H4 (cell line): ENCODE measurements at regions not wholly inside any gene's neighbourhood (a gene's known extent, or its start where the extent isn't known, plus 50 kb on each side); places are given as distances from the start of the nearest gene placed in this dataset.
"Not testable (repeated sequence)": the region's sequence is repeated elsewhere in the genome, so short reads cannot be mapped to it uniquely, and the experiment has no call there.

Experiments
- DNase-seq: peaks from one replicate; pipeline ENCODE4 v3.0.0-alpha.2; 2015; ENCODE audit warnings: low spot score

DNA sequence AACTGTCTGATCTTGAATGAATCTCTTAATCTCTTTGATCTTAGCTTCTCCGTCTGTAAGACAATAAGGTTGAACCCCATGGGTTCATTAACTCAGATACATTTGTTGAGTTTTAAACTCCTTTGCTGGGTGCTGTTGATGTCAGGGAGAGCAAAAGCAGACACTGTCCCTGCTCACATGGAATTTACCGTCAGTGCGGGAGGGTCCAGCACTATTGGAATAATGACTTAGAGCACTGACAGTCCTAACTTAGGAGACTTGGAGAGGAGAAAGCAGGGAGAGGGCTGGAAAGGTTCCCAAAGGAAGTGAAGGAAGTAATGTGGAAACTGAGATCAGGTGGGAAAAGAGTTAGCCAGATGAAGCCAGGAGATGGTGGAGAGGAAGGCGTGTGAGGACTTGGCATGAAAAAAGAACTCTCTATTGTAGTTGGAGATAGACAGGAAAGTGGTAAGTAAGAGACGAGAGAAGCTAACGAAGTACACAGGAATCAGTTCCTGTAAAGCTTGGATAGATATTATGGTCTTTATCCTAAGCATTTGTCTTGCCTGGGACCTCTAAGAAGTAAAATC lies 141.4 kb upstream of the SERTAD2 start:
- DNase-seq, result no peak

DNA sequence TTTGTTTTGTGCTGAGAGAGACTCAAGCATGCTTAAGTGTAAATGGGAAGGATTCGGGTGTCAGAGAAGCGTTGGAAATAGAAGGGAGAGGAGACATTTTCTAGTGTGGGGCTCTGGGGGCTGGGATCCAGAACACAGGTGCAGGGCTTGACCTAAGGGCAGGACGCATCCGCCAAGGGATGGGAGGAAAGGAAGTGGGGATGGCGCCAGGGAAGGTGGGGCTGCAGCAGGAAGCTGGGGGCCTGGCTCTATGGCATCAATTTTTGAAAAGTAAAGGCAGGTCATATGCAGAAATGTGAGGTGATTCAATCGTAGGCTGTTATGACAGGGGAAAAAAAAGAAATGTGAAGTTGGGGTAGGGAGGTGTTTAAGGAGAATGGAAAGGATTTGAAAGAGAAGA lies 143.2 kb upstream of the SERTAD2 start:
- DNase-seq, result no peak

DNA sequence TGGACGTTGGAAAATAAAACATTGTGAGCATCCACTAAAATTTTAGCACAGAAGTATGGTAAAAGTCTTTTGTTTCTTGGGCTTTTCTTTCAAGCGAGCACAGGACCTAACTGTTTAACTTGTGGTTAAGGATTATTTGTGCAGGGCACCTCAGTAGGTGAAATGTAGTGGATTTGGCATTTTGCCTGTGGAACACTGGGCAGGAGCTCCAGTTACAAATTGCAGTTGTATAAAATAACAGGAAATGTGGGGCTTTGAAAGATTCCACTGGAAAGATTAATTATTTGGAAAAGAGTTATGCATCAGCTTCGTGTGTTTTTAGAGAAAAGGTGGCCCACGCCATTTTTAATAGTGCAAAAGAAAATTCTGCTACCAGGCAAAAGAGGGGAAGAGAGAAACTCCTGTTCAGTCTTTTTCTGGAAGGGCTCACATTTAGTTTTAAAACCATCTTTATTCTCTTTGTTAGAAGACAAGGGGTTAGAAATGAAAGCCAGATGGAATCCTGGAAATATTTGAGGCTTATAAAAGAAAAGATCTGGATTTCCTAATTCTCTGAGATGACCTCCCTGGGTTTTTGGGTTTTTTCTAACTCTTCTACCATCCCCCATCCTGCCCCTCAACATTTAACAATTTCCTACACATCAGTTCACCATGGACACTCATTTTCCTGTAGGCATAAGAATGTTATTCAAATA lies 144.3 kb upstream of the SERTAD2 start:
- DNase-seq, result peak; percentile 90

DNA sequence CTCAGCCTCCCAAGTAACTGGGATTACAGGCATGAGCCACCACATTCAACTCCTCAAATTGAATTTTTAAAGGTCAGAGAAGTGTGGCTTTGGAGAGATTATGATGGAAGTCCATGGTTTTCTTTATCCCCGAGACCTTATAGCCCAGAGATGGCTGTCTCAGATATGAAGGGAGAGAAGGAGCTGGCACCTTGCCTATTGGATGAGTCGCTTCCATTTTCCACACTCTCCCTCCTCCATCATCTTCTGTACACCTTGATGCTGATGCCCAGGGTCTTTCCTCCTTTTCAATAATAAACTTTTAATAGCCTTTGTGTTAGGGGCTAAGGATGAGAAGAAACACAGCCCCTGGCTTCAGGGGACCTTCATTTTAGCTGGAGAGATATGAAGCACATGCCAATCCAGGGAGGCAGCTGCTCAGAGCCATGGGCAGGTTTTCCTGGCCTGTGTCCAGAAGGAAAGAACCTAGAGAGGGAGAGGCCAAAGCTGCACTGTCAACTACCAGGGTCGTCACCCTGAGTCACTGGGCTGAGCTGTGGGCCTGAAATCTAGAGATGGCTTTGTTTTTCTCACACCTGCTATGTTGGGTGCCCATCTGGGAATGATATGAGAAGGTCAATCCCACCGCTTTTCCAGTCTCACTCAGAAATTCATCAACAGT lies 146.0 kb upstream of the SERTAD2 start:
- DNase-seq, result no peak

DNA sequence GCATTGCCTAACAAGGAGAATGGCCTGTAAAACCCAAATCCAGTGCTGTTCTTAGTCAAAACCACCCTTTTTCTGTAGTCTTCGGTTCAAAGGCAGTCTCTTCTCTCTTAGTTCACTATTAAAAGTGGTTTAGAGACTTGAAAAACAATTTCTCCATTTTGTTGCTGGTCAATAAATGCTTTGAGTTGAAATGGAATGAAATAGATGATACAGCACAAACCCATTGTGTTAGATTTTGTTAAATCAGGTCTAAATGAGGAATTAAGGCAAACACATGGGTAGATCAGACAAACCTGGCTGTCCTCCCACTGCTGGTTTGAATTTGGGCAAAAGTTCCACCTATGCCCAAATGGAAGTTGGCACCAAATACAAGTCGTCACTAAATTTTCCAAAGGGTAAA lies 150.1 kb upstream of the SERTAD2 start:
- DNase-seq, result no peak

DNA sequence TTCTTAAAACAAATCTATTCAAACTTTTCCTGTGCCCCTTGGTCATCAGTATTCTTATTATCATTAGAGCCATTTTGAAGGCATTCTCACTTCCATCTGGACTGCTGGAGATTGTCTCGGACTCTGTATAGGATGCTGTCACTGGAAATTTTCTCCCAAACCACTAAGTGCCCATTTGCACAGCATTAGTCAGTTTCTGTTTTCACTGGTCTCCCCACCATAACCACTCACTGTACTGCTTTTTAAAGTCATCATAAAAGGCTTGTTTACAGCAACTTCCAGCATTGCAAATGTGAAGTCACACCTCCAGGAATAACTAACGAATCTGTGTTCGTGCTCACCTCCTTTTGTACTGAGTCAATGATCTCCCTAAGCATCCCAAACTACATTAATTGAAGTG lies 150.9 kb upstream of the SERTAD2 start:
- DNase-seq, result peak; percentile 48

DNA sequence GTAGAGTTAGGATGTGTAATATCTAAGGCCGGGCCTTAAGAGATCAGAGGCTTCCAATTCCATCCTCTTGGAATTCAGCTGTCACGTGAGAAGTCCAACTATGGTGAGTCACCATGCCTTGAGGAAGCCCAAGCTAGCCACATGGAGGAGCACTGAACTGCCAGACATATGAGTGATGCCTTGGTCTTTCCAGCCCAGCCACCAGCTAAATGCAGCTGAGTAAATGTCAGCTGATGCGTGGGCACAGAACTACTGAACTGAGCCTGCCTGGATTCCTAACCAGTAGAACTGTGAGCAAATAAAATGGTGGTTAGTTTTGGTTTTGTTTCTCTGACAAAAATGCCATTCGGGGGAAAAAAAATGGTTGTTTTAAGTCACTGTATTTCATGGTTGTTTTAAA lies 153.7 kb upstream of the SERTAD2 start:
- peak; percentile 97 for DNase-seq

DNA sequence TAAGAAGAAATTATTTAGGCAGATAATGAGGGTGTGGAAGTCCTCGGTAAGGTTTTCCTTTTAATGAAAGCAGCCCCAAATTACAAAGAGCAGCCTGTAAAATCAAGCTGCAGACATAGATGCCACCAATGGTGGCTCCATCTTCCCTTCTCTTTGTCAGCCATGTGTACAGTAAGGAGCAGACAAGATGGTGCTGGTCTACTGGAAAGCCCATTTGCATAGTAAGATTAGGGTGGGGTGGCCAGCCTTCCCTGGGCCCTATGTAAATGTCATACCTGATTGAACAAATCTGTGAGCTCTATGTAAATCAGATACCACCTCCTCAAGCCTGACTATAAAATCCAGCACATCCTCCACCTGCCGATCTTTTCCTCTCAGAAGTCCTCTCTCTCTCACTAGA lies 154.4 kb upstream of the SERTAD2 start:
- no peak for DNase-seq

DNA sequence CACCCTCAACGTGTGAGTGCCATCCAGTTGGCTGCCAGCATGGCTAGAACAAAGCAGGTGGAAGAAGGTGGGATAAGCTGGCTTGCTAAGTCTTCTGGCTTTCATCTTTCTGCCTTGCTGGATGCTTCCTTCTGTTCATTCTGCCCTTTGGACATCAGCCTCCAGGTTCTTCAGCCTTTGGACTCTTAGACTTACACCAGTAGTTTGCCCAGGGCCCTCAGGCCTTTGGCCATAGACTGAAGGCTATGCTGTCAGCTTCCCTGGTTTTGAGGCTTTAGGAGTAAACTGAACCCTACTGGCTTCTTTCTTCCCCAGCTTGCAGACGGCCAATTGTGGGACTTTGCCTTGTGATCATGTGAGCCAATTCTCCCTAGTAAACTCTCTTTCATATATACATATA lies 155.0 kb upstream of the SERTAD2 start:
- DNase-seq, result no peak

DNA sequence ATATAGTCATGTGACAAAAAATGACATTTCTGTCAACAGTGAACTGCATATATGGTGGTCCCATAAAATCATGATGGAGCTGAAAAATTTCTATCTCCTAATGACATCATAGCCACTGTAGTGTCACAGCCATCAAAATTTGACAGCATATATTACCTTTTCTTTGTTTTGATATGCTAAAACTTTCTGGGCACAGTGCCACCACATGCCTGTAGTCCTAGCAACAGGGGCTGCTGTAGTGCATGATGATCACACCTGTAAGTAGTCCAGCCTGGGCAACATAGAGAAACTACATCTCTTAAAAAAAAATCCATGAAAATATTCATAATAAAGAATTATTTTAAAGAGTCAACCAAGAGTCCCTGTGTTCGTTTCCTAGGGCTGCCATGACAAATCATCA lies 155.5 kb upstream of the SERTAD2 start:
- DNase-seq, result no peak

DNA sequence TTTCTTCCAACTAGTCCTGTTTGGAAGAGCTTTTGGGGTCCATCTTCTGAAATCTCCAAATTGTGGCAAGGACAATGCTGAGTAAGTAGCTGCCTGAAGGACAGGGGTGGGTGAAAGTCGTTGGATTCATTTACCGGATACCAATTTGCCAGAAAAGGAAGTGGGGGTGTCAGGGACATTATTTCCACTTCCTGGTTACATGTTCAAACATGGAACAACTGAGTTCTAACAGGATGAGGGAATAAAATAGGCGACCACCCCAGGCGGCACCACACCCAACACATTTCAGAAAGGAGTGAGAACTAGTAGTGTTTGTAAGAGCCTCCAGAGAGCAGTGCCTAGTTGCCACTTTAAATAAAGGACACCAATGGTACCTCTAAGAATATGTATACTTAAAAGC lies 158.6 kb upstream of the SERTAD2 start:
- no peak for DNase-seq

DNA sequence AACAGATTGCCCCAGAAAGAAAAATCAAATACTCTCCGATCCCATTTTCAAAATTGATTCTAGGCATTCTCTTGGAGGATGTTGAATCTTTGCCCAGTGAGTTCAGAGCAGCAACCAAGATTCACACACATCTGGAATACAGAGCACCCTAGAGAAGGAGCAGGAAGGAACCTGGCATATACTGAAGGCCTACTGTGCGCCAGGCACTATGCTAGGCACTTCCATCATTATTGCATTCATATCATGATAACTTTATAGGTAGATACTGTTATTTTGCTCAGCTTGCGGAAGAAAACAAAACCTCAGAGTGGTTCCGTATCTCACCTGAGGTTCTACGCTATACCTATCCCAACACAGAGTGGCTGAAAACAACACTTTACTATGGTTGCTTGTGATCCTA lies 160.3 kb upstream of the SERTAD2 start:
- no peak for DNase-seq

DNA sequence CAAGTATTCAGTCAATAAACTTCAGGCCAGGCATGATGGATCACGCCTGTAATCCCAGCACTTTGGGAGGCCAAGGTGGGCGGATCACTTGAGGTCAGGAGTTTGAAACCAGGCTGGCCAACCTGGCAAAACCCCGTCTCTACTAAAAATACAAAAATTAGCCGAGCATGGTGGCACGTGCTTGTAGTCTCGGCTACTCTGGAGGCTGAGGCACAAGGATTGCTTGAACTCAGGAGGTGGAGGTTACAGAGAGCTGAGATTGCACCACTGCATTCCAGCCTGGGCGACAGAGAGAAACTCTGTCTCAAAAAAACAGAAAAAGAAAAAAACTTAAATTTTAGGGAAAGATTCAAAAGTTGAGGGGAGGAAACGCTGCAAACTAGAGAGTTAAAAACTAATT lies 162.8 kb upstream of the SERTAD2 start:
- not testable (repeated sequence) for DNase-seq

DNA sequence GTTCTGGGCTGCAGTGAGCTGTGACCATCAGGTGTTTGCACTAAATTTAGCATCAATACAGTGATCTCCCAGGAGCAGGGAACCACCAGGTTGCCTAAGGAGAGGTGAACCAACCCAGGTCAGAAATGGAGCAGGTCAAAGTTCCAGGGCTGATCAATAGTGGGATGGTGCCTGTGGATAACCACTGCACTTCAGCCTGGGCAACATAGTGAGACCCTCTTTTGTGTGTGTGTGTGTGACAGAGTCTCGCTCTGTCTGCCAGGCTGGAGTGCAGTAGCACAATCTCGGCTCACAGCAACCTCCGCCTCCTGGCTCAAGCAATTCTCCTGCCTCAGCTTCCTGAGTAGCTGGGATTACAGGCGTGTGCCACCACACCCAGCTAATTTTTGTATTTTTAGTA lies 163.7 kb upstream of the SERTAD2 start:
- no peak for DNase-seq

DNA sequence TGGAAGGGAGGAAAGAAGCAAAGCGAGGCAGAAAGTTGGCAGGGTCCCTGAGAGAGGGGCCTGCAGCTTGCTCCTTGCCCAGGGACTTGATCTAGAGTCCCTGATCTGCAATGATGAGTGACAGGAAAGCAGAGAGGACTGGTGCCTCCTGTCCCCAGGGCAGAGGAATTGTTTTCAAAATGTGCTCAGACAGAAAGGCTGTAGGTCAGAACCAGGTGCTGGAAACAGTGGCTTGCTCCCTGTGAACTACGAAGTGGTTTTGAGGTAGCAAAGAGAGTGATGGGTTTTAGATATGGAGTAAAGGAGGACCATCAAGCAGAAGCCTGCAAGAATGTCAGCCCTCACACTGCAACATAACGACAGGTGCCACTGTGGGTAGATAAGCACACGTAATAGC lies 164.9 kb upstream of the SERTAD2 start:
- no peak for DNase-seq

DNA sequence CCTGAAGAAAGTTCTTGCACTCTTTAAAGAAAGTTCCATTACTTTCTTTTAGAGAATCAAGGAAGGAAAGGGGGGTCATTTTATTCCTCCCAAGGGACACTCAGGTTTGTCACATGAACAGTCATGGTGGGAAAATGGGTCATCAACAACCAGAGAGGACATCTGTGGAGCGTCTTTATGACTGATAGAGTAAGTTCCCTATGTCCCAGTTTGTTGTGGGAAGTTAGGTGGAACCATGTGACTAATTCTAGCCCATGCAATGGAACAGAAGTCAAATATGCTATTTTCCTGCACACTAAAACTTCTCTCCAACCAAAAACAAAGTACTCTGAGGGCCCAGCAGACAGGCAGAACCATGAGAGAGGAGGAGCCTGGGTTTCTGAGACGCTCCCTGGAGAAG lies 165.6 kb upstream of the SERTAD2 start:
- DNase-seq, result no peak

DNA sequence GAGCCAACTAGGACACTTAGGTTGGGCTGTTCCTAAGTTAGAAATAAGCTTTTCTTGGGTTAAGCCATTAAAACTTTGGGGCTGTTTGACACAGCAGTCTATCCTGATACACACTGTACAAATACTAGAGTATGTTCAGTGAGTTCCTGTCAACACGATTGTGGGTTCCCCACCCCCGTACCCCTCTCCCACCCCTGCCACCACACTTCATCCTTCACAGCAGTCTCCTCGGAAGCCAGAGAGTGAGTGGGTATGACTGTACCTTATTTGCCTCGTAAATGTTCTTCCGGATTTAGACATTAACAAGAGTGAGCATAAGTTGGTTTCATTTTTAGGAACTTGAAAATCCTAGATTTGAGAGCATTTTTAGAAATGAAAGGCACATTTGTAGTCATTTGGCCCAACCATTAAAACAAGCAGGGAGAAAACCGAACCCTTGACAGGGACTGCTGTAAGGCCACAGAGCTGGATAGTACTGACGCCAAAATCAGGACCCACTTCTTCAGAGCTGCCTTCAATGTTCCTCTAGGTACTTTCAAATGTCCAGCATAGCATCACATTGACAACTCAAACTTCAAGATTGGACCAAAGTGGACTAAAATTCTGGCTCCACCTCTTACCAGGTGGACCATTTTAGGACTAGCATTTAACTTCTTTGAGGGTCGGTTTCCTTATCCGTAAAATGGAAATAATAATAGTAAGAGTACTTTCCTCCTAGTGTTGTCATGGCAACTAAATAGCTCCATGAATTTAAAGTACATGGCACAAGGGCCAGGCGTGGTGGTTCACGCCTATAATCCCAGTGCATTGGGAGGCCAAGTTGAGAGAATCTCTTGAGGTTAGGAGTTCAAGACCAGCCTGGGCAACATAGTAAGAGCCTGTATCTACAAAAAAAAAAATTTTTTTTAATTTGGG lies 166.3 kb upstream of the SERTAD2 start:
- DNase-seq, result no peak

DNA sequence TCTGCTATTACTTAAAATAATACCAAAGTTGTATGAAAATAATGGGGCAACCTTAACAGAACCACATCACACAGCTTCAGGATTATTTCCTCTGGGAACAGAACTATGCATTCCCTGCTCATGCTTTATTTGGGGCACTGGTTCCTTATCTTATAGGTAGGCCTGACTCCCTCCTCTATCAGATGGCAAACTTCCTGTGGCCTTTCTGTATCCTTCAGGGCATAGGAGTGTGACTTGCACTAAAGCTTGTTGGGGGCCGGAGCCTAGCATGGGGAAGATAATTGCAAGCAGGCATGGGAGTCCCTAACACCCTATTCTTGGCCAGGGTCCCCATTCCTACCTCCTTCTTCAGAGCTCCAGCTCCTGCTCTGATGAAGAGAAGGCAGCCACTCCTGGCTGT lies 167.2 kb upstream of the SERTAD2 start:
- no peak for DNase-seq

DNA sequence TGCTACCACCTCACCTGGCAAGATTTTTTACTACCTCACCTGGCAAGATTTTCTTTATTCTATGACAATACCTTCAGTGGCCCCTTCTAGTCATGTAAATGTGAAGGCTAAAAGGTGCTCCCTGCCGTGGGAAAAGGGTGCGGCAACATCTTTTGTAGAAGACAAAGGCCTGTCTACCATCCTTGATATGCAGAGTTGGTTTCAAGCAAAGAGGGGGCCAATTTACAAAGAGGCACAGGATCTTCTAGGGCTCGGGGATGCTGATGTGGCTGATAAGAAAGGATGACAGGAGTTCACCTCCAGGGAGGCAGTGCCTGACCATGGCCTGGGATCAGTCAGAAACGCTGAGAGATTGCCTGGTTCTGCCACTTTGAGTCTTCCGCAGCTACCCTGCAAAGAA lies 165.4 kb upstream of the SLC1A4 start:
- DNase-seq, result no peak

DNA sequence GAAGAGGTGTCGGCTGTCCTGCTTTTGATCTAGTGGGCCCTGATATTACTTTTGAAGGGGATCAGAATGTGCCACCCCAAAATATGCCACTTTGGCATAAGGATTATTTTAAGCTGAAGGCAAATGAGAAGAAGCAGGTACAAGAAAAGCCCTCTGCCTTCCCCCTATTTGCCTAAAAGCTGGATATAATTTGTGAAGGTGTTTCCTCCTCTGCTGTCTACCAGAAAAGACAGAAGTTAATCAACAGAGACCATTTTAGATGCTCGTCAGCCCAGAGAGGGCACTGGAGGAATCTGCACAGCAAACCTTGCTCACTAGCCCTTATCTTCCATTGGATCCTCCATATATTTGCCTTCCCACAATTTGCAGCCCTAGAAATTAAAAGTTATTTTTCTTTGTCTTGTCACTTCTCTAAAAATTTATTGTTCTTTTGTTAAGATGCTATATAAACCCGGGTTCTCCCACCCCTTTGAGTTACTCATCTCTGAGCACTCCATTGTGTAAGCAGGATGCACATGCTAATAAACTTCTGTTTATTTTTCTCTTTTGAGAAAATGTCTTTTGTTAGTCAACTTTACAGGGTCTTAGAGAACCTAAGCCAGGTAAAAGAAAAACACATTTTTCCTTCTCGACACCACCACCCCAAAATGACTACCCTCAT lies 163.2 kb upstream of the SLC1A4 start:
- no peak for DNase-seq

DNA sequence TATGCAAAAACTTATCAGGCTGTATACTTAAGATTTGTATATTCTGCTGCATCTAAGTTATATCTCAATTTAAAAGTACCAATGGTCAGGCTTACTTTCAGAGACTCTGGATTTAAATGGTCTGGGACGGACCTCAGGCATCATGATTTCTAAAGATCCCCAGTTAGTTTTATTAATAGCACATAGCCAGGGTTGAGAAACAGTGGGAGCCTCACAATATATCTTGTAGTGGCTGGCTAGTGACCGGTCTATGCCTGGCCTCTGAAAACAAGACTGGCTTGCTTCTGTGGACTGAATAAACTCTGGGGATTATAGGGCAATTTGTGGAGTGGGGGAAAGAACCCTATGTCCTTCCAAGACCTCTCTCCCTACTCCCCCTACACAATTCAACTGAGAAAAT lies 162.5 kb upstream of the SLC1A4 start:
- no peak for DNase-seq

DNA sequence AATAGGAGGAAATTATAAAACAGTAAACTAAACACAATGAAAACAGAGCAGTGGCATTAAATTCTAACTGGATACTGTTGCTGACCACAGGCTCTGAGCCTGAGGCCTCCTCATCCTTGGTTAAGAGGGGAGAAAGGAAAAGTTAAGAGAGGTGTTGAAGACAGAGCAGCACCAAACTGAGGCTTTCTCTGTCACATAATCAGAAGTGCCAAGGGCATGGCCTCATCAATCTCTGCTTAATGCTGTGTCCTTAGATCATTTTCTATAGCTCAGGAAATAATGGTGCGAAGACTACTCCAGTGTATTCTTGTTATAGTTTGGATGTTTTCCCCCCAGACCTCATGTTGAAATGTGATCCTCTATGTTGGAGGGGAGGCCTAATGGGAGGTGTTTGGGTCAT lies 160.9 kb upstream of the SLC1A4 start:
- DNase-seq, result no peak
